ENCODE measurements at regions not wholly inside any gene's neighbourhood (a gene's known extent, or its start where the extent isn't known, plus 50 kb on each side); places are given as distances from the start of the nearest gene placed in this dataset.

DNA sequence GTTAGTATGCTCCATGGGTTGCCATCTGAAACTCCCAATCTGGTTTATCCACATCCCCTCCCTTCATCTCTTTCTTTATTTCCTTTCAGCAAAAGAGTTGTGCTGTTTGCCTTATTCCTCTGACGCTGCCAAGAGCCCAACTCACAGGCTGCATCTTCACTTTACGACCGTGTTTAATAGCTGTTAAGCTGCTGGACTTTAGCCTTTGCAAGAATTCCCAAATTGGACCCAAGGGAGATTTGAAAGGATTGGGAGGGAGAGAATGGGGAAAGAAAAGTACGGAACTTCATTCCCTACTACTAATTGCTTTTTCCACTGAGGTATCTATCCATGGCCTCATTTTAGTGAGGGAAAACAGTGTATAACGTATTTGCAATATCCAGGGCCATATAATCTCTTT lies 263.4 kb upstream of the MEIS1 start:
- H4K20me1 ChIP-seq (ENCODE audit: insufficient read depth, low read length): no peaks in the 10 kb centered on the region
- no peak overlapping the region for H3K27ac ChIP-seq (ENCODE audit: low read depth in 1 of 2, low read length in 2 of 2)
- peaks cover 0 to 2% of the 10 kb centered on the region in 2 donors for H3K27me3 ChIP-seq (ENCODE audit: control insufficient read depth in 2 of 2, insufficient read depth in 2 of 2, low read length in 2 of 2)
- H3K9ac ChIP-seq (ENCODE audit: insufficient read depth, low read length, poor library complexity, severe bottlenecking): no peak overlapping the region
- Mint-ChIP-seq H3K9me3 (peaks cover 0 to 14% (median 6%) of the 10 kb centered on the region in 7 donors), H3K4me1 (no peaks in the 10 kb centered on the region), H3K36me3 (no peaks in the 10 kb centered on the region), H3K27ac (no peak overlapping the region), H3K4me3 (no peak overlapping the region), H3K27me3 (ENCODE audit: low read depth in 3 of 3) (peaks cover 0 to 4% (median 0%) of the 10 kb centered on the region in 3 donors)
- 100% methylated on average over 1 of the region's 5 CpGs for WGBS (ENCODE audit: insufficient coverage)
- no peak overlapping the region for H3K4me2 ChIP-seq (replicated peaks; ENCODE audit: extremely low read depth, low read length, poor library complexity, severe bottlenecking)
- peaks cover 0 to 3% of the 10 kb centered on the region in 2 donors for H3K9me3 ChIP-seq (replicated peaks in 1 of 2; ENCODE audit: control insufficient read depth in 1 of 2, insufficient read depth in 1 of 2, low read length in 2 of 2)
- H2AFZ ChIP-seq (ENCODE audit: insufficient read depth, low read depth, low read length, poor library complexity, severe bottlenecking): no peak overlapping the region
- no peaks in the 10 kb centered on the region for H3K79me2 ChIP-seq (ENCODE audit: insufficient read depth, low read length)
- no peak for TF ChIP-seq CTCF (IDR thresholded peaks at IDR 0.05)
- no peaks in the 10 kb centered on the region for H3K36me3 ChIP-seq (replicated peaks in 1 of 2; ENCODE audit: control insufficient read depth in 1 of 2, insufficient read depth in 2 of 2, low read length in 2 of 2)
- intact Hi-C loops (cut with micrococcal nuclease): no loop called here
- H3K4me1 ChIP-seq (ENCODE audit: control insufficient read depth in 1 of 2, insufficient read depth in 2 of 2, low read length in 2 of 2): no peaks in the 10 kb centered on the region
- DNase-seq: no peak
- no peak overlapping the region for H3K4me3 ChIP-seq (replicated peaks in 1 of 3; ENCODE audit: low read depth in 2 of 3, low read length in 3 of 3)

DNA sequence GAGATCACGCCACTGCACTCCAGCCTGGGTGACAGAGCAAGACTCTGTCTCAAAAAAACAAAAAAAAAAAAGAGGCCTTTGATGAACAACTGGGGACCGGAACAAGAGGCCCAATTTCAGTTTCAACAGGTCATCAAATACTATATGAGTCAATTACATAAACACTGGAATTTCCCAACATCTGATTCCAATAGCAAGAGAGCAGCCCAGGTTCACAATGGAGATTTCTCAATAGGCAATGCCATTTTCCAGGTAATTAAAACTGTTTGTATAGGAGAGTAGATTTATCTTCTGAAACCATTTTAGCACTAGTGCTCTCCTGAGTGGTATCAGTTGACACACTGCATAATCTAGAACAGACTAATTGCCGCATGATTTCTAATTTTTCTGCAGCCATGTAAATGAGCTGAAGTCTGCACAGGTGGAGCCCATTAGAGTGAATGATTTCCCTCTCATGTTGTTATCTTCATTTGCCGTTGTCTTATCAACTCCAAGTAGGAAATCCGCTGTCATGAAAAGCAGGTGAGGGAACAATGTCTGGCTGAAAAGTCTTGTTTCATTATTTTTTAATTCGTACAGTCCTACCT lies 264.1 kb upstream of the MEIS1 start:
- H3K36me3 ChIP-seq (replicated peaks in 1 of 2; ENCODE audit: control insufficient read depth in 1 of 2, insufficient read depth in 2 of 2, low read length in 2 of 2): no peaks in the 10 kb centered on the region
- intact Hi-C loops (cut with micrococcal nuclease): no loop called here
- DNase-seq: no peak

More for the DNA sequence above, 264.1 kb upstream of the MEIS1 start:
- Histone ChIP-seq H3K27me3 (ENCODE audit: control insufficient read depth in 2 of 2, insufficient read depth in 2 of 2, low read length in 2 of 2) (peaks cover 0 to 2% of the 10 kb centered on the region in 2 donors), H3K79me2 (ENCODE audit: insufficient read depth, low read length) (no peaks in the 10 kb centered on the region), H3K9ac (ENCODE audit: insufficient read depth, low read length, poor library complexity, severe bottlenecking) (no peak overlapping the region), H3K9me3 (replicated peaks in 1 of 2; ENCODE audit: control insufficient read depth in 1 of 2, insufficient read depth in 1 of 2, low read length in 2 of 2) (peaks cover 0 to 3% of the 10 kb centered on the region in 2 donors), H3K27ac (ENCODE audit: low read depth in 1 of 2, low read length in 2 of 2) (no peak overlapping the region), H2AFZ (ENCODE audit: insufficient read depth, low read depth, low read length, poor library complexity, severe bottlenecking) (no peak overlapping the region), H4K20me1 (ENCODE audit: insufficient read depth, low read length) (no peaks in the 10 kb centered on the region), H3K4me2 (replicated peaks; ENCODE audit: extremely low read depth, low read length, poor library complexity, severe bottlenecking) (no peak overlapping the region), H3K4me1 (ENCODE audit: control insufficient read depth in 1 of 2, insufficient read depth in 2 of 2, low read length in 2 of 2) (no peaks in the 10 kb centered on the region), H3K4me3 (replicated peaks in 1 of 3; ENCODE audit: low read depth in 2 of 3, low read length in 3 of 3) (no peak overlapping the region)
- Mint-ChIP-seq H3K27me3 (ENCODE audit: low read depth in 3 of 3) (peaks cover 0 to 4% (median 0%) of the 10 kb centered on the region in 3 donors), H3K27ac (no peak overlapping the region), H3K36me3 (no peaks in the 10 kb centered on the region), H3K4me1 (no peaks in the 10 kb centered on the region), H3K9me3 (peaks cover 0 to 13% (median 6%) of the 10 kb centered on the region in 7 donors), H3K4me3 (no peak overlapping the region)
- TF ChIP-seq CTCF (IDR thresholded peaks at IDR 0.05): no peak
- WGBS (ENCODE audit: insufficient coverage): 84% methylated on average over 3 of the region's 6 CpGs

Measured in CD14-positive monocyte (primary cell).